ENCODE measurements at regions not wholly inside any gene's neighbourhood (a gene's known extent, or its start where the extent isn't known, plus 50 kb on each side); places are given as distances from the start of the nearest gene placed in this dataset.

DNA sequence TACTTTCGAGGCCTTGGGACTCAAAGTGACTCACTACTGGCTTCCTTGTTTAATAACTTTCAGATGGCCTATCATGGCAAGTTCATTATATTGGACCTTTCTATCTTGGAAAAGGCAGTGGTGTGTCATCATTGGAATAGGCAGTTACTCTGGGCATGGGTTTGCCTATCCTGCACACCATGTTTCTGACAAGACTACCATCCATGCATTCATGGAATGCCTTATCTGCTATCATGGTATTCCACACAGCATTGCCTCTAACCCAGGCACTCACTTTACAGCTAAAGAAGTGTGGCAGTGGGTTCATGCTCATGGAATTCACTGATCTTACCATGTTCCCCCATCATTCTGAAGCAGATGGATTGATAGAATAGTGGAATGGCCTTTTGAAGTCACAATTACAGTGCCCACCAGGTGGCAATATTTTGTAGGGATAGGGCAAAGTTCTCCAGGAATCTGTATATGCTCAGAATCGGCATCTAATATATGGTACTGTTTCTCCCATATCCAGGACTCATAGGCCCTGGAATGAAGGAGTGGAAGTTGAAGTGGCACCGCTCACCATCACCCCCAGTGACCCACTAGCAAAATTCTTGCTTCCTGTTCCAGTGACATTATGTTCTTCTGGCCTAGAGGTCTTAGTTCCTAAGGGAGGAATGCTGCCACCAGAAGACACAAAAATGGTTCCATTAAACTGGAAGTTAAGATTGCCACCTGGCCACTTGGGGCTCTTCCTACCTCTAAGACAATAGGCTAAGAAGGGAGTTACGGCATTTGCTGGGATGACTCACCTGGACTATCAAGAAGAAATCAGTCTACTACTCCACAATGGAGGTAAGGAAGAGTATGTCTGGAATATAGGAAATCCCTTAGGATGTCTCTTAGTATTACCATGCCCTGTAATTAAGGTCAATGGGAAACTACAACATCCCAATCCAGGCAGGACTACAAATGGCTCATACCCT lies 1161.4 kb downstream of the SI start:
- H3K27me3 ChIP-seq (ENCODE audit: control insufficient read depth, insufficient read depth, low read length, poor library complexity, severe bottlenecking) = no peaks in the 10 kb centered on the region
- DNase-seq = peak; percentile 49
- Mint-ChIP-seq H3K4me3 (no peak overlapping the region), H3K9me3 (peaks cover 5% of the 10 kb centered on the region), H3K4me1 (no peaks in the 10 kb centered on the region), H3K27me3 (ENCODE audit: insufficient read depth) (no peaks in the 10 kb centered on the region), H3K27ac (no peak overlapping the region), H3K36me3 (ENCODE audit: low read depth) (peaks cover 2% of the 10 kb centered on the region)
- WGBS, 2 experiments (ENCODE audit: insufficient coverage in 1 of 2, insufficient read length in 1 of 2) = 86 to 100% methylated on average over 2 to 4 of the region's 4 CpGs
- no peak overlapping the region for H3K27ac ChIP-seq (ENCODE audit: low read depth, low read length)
- TF ChIP-seq, protein P1, sequence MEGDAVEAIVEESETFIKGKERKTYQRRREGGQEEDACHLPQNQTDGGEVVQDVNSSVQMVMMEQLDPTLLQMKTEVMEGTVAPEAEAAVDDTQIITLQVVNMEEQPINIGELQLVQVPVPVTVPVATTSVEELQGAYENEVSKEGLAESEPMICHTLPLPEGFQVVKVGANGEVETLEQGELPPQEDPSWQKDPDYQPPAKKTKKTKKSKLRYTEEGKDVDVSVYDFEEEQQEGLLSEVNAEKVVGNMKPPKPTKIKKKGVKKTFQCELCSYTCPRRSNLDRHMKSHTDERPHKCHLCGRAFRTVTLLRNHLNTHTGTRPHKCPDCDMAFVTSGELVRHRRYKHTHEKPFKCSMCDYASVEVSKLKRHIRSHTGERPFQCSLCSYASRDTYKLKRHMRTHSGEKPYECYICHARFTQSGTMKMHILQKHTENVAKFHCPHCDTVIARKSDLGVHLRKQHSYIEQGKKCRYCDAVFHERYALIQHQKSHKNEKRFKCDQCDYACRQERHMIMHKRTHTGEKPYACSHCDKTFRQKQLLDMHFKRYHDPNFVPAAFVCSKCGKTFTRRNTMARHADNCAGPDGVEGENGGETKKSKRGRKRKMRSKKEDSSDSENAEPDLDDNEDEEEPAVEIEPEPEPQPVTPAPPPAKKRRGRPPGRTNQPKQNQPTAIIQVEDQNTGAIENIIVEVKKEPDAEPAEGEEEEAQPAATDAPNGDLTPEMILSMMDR (conservative IDR thresholded peaks at IDR 0.05) = peak; percentile 63
- H3K4me1 ChIP-seq (ENCODE audit: control insufficient read depth, insufficient read depth, low read length) = peaks cover 9% of the 10 kb centered on the region
- no peak overlapping the region for H3K4me3 ChIP-seq (ENCODE audit: low read length)
- H3K9me3 ChIP-seq (ENCODE audit: control insufficient read depth, low read length) = peaks cover 6% of the 10 kb centered on the region
- no peak overlapping the region for H3K9ac ChIP-seq (ENCODE audit: extremely low read depth, low read length, poor library complexity, severe bottlenecking)
- no peaks in the 10 kb centered on the region for H3K36me3 ChIP-seq (ENCODE audit: control insufficient read depth, insufficient read depth, low read length)

DNA sequence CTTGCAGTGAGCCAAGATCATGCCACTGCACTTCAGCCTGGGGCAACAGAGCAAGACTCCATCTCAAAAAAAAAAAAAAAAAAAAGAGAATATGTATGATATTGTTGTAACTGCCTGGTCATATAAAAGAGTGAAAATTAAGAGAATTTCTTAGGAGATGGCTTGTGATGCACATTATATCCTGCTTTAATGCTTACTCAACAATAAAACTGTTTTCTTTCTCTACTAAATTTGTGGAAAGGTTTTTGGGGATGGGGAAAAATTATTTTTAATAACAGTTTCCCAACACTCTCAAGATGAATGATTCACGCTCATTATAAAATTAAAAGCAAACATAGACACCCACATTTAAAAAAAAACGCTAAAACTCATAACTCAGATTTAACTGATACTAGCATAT lies 1163.0 kb downstream of the SI start:
- Histone ChIP-seq H3K27me3 (ENCODE audit: control insufficient read depth, insufficient read depth, low read length, poor library complexity, severe bottlenecking) (no peaks in the 10 kb centered on the region), H3K36me3 (ENCODE audit: control insufficient read depth, insufficient read depth, low read length) (no peaks in the 10 kb centered on the region), H3K9me3 (ENCODE audit: control insufficient read depth, low read length) (peaks cover 4% of the 10 kb centered on the region), H3K4me1 (ENCODE audit: control insufficient read depth, insufficient read depth, low read length) (peaks cover 9% of the 10 kb centered on the region), H3K4me3 (ENCODE audit: low read length) (no peak overlapping the region), H3K9ac (ENCODE audit: extremely low read depth, low read length, poor library complexity, severe bottlenecking) (no peak overlapping the region), H3K27ac (ENCODE audit: low read depth, low read length) (no peak overlapping the region)
- WGBS, 2 experiments (ENCODE audit: insufficient coverage in 1 of 2, insufficient read length in 1 of 2) = 80% methylated on average over 1 of the region's 2 CpGs; no CpG with 5 or more reads in 1 of the 2 experiments
- DNase-seq = no peak
- Mint-ChIP-seq H3K27me3 (ENCODE audit: insufficient read depth) (no peaks in the 10 kb centered on the region), H3K36me3 (ENCODE audit: low read depth) (peaks cover 2% of the 10 kb centered on the region), H3K4me3 (no peak overlapping the region), H3K9me3 (peaks cover 4% of the 10 kb centered on the region), H3K27ac (no peak overlapping the region), H3K4me1 (no peaks in the 10 kb centered on the region)
- TF ChIP-seq, protein P1 (conservative IDR thresholded peaks at IDR 0.05) = no peak

DNA sequence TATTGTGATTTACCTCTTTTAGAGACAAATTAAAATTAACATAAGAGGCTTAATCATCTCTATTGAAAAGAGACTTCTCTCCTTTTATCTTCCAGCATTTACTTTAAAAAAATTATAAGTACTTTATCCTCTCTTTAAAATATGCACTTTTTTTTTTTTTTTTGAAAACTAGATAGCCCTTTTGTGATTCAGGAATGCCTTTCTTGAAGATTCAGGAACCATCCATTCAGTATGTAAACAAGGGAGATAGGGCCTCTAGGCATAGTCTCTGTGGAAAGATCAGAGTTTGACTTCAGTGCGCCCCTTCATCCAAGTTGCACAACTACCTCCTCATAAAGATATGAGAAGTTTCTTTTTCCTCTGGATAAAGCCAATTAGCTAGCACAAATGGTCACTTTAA lies 1163.7 kb downstream of the SI start:
- no peak for DNase-seq
- Mint-ChIP-seq H3K27me3 (ENCODE audit: insufficient read depth) (peaks cover 2% of the 10 kb centered on the region), H3K36me3 (ENCODE audit: low read depth) (peaks cover 2% of the 10 kb centered on the region), H3K27ac (no peak overlapping the region), H3K9me3 (no peaks in the 10 kb centered on the region), H3K4me1 (no peaks in the 10 kb centered on the region), H3K4me3 (no peak overlapping the region)
- Histone ChIP-seq H3K36me3 (ENCODE audit: control insufficient read depth, insufficient read depth, low read length) (no peaks in the 10 kb centered on the region), H3K9ac (ENCODE audit: extremely low read depth, low read length, poor library complexity, severe bottlenecking) (no peak overlapping the region), H3K4me1 (ENCODE audit: control insufficient read depth, insufficient read depth, low read length) (peaks cover 9% of the 10 kb centered on the region), H3K4me3 (ENCODE audit: low read length) (no peak overlapping the region), H3K9me3 (ENCODE audit: control insufficient read depth, low read length) (no peaks in the 10 kb centered on the region), H3K27me3 (ENCODE audit: control insufficient read depth, insufficient read depth, low read length, poor library complexity, severe bottlenecking) (no peaks in the 10 kb centered on the region), H3K27ac (ENCODE audit: low read depth, low read length) (no peak overlapping the region)
- WGBS, 2 experiments (ENCODE audit: insufficient coverage in 1 of 2, insufficient read length in 1 of 2) = 94% methylated on average over 1 of the region's 1 CpG; no CpG with 5 or more reads in 1 of the 2 experiments
- TF ChIP-seq, protein P1 (conservative IDR thresholded peaks at IDR 0.05) = no peak
